PC-9 (cell line): ENCODE measurements at regions not wholly inside any gene's neighbourhood (a gene's known extent, or its start where the extent isn't known, plus 50 kb on each side); places are given as distances from the start of the nearest gene placed in this dataset.

Experiments used
- CTCF ChIP-seq: fragments of 200-600 bp; sonication (generic); conservative IDR thresholded peaks from 2 replicates; pipeline ENCODE4 v1.6.1; 2017; ENCODE audit warnings: mixed run types, antibody characterized with exemption, mild to moderate bottlenecking, moderate library complexity
- EZH2 ChIP-seq: fragments of 200-600 bp; sonication (generic); IDR thresholded peaks from 2 replicates; pipeline ENCODE4 v1.8.0; 2017; ENCODE audit warnings: antibody characterized with exemption, low read depth

DNA sequence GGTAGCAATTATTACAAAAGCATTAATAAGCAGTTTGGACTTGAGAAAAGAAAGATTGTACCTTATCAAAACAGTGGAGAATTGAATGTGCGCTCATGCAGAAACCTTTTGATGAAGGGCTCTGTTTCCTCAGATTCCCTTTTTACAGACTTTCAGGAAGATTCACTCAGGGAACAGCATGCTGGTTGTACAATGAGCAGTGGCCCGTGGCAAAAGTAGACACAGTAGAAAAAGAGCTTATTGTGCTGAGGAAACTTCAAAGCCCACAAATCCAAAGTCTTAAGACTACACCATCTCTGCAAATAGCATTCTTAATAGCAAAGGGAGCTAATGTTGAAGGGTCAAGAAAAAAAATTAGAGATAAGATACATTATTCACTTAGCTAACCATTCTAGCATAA lies 858.9 kb downstream of the PDHA2 start:
- TF ChIP-seq CTCF: no peak
- no peak for TF ChIP-seq EZH2
